ENCODE measurements at regions not wholly inside any gene's neighbourhood (a gene's known extent, or its start where the extent isn't known, plus 50 kb on each side); places are given as distances from the start of the nearest gene placed in this dataset.

DNA sequence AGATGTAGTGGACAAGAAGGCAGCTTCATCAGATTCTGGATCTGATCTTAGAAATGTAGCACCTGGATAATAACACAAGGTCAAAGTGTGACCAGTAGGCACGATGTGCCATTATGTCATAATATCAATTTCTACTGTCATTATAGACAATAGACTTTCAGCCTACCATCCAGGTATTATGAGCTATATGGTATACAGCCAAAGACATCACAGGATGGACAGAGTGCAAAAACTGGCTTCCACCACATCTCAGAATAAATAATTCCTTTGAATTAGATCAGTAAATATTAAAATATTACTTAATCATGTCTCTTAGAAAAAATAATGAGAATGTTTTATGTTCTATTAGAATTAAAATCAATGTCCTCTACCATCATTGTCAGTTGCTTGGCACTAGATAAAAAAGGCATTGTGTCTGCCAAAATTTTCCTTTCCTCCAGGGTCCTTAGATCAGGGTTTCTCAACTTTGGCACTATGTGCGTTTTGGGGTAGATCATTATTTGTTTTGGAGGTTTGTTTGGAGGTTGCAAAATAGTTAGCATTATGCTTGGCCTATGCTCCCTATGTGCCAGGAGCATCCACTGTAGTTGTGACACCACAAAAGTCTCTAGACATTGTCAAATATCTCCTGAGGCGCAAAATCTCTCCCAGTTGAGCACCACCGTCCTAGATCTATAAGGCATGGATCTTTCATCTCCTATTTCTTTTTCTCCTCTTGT, 86.7 kb upstream of the NRIP1 start:
- no peak for DNase-seq (ENCODE audit: low spot score)

DNA sequence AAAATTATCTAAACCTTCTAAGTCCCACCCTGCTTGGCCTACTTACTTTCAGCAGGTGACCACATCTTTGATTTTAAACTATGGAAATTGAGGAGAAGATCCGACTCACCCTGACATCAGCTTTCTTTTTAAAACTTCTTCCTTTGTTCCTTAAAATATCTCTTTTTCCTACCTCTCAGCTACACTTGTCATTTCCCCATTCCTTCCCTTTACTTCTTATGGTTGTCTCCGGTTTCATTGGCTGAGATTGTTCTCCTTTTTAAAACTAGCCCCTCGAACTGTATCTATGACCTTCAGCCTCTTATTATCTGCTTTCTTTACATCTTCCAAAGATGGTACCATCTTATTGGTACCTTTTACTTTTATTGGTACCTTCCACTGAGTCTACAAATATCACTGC, 87.8 kb upstream of the NRIP1 start:
- DNase-seq (ENCODE audit: low spot score): no peak

DNA sequence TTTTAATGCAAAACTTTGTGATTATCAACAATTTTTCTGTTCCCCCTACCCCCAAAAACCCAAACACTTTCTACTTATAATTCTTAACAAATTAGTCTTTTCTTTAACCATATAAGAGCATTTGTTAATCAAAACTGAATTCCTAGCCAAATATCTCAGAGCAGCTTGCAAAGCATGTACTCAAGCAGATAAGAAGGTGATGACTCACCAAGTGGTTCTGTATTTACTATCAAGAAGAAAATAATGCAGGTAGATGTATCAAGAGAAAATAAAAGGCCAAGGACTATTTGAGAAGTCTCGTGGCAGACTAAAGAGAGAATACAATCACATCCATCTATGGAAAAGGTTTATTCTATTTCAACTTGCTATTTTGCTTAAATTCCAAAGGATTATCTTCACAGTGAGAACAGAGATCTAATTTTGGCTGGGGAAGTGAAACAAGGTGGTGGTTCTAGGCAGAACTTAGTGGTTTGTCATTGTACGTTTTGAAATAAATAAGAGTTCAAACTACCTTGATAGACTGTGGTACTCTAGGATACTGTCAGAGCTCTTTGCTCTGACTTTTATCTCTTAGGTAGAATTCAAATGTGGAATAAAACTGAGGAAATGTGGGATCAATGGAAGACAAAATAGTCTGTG, 94.7 kb upstream of the NRIP1 start:
- no peak for DNase-seq (ENCODE audit: low spot score)

DNA sequence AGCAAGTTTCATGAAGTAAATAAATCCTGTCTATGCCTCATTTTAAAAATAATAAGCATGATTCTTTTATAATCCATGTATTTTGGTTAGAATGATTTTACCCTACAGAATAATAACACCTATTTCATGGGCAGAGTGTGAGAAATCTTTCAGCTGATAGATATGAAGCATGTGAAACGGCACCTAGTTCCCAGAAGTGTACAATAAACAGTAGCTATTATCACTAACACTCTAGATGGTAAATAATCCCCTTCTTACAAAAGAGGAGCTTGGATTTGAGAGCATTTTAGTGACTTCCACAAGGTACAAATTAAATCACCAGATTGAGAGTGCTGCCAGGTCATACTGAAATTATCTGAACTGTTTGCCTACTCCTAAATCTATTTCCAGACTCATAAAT, 95.3 kb upstream of the NRIP1 start:
- DNase-seq (ENCODE audit: low spot score): no peak

DNA sequence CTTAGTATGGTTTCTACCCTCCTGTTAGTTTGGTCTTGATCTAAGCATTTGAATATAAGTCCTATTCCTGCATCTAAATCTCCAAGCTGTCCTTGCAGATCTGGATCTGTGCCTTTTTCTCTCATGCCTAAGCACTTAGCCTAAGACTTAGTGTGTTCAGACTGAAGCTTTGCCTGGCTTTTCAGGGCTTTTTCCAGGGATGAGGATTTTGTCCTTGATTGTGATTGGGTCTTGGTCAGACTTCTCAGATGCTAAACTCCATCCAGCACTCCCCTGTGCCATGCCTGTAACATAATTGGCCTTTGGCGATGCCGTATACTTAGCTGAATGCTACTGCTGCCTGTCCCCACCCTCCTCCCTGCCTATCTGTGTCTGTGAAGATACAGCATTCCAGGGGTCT, 98.1 kb upstream of the NRIP1 start:
- DNase-seq (ENCODE audit: low spot score): no peak

DNA sequence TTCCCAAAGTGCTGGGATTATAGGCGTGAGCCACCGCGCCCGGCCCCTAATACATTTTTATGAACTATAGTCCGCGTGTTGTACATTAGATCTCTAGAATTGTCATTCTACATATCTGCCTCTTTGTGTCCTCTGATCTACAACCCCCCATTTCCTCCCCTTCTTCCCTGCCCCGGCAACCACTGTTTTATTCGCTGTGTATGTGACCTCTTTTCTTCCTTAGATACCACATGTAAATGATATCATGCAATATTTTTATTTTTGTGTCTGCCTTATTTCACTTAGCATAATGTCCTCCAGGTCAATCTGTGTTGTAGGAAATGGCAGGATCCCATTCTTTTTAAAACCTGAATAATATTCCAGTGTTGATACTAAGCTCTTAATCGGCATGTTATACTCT, 99.5 kb upstream of the NRIP1 start:
- no peak for DNase-seq (ENCODE audit: low spot score)

DNA sequence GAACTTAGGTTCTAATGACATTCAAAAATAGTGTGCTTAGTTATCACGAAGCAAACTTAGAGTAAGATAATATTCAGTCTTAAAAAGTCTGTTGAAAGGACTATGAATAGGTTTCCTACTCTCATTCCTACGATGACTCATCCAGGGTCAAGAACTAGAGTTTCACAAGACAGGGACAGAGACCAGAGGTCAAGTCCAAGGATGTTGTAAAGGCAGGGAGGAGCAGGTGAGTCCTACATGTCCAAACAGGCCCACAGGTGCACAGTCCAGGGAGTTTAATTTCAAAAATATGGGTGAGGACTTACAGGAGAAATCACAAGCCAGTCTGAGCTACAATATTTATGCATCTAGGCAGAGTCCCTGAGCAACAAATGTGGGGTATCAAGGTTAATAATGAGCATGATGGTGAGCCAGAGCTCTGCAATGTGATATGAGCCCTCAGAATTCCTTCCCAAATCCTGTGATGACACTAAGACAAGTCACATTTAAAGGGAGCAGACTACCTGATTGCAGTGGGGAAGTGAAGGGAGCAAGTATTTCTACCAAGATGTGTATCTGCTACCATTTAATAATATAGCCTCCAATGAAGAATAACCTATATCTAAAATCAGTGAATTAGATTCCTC, 100.0 kb upstream of the NRIP1 start:
- DNase-seq (ENCODE audit: low spot score): peak; percentile 13

DNA sequence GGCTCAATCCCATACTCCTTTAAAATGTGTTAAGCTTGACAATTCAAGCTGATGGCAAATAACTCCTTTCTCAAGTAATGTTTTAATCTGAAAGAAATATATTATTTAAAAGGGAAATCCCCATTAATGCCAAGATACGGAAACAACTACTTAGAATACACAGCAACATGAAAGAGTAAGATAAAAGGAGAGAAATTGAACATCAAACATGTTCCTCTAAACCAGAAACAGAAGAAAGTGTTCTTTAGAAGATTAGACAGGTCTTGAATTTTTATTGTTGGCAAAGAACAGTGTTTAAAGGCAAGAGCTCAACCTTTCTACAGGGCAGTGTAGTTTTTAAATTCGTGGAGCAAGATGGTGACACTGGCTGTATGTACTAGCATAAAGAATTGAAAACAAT, 105.8 kb upstream of the NRIP1 start:
- DNase-seq (ENCODE audit: low spot score): no peak

DNA sequence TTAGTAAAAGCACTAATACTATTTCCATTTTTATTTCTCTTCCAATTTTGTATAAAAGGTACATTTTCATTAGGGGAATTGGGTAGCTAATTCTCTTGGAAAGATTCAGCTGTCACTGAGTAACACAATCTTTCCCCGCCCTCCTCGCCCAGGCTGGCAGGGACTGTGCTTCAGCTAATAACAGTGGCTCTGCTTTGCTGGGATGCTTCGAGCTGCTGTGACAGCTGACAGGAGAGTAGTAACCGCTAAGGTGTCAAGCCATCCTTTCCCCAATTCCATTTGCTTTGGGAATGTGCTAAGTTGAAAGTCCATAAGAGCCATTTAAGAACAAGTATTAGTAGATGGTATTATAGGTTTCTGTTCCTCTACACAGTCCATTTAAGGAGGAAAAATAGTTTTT, 106.7 kb upstream of the NRIP1 start:
- no peak for DNase-seq (ENCODE audit: low spot score)

DNA sequence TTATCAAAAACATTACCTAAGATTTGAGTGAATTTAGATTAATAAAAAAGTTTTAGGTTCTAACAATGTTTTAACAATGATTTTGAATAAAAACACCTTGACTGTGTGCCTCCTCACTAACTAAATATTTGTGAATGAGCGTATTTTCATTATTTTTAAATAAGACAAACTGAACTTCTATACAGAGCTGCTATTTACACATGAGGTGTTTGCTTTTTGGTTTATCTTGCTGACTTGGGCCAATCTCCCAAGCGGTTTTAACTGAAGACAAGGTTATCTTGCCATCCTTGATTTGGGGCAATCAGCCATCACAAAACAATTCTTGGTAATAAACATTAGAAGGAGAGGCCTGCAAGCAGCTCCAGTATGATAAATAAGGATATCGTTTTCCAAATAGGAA, 108.2 kb upstream of the NRIP1 start:
- DNase-seq (ENCODE audit: low spot score): no peak

DNA sequence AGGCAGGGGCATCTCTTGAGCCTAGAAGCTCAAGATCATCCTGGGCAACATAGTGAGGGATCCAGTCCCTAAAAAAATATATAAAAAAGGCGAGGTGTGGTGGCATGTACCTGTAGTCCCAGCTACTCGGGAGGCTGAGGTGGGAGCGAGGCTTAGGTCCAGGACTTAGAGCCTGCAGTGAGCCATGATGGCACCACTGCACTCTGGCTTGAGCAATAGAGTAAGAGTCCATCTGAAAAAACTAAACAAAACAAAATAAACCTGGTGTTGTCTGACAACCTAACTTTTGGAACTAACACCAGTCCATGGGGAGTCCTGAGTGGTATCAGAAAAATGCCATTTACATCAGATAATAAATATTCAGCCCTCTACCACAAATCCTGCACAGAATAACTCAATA, 110.1 kb upstream of the NRIP1 start:
- no peak for DNase-seq (ENCODE audit: low spot score)

DNA sequence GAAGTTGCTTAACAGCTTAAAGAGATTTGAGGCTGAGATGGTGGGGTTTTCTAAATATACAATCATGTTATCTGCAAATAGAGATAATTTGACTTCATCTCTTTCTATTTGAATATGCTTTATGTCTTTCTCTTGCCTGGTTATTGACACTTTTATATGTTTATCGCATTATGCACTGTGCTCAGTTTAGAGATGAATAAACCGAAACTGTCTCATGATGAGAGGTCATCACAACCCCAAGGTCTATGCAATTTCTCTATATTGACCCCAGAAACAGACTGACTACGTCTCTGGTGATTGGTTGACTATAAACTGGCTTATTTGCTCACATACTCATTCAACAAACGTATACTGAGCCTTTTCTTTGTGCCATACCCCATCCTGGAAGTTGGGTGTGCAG, 117.9 kb upstream of the NRIP1 start:
- no peak for DNase-seq (ENCODE audit: low spot score)

DNA sequence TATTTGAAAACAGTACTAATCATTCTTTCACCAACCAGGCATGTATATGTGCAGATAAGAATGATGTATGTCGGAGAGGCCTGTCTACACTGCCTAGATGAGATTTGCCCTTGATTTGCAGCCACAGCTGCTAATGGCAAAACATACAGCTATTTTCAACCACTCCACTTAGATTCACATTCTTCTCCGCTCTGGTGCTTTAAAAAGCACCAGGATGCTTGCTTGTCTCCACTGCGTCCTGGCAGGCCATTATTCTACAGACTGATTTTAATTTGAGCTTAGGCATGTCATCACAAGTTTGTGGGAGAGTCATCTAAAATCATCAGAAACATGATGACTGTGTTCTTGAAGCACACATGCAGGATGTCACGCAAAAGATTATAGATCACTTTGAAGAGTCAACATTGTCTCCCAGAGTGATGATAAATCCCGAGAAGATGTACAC, 119.0 kb upstream of the NRIP1 start:
- DNase-seq (ENCODE audit: low spot score): no peak

DNA sequence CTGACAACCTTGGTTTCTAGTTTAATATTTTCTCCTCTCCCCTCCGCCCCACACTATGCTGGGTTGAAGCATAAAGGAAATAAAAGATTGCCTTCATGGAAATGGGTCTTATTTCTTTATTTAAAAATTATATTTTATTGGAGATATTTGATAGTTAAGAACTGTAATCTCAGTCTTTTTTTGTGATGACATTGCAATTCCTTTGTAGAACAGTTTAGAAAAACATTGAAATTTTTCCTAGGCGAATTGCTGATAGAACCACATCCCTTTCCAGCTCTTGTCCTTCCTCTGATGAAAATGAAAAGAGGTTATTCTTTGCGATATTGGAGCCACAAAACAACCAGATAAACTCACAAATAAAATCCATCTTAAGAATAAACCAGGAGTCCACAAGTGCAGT, 125.6 kb upstream of the NRIP1 start:
- DNase-seq (ENCODE audit: low spot score): no peak

DNA sequence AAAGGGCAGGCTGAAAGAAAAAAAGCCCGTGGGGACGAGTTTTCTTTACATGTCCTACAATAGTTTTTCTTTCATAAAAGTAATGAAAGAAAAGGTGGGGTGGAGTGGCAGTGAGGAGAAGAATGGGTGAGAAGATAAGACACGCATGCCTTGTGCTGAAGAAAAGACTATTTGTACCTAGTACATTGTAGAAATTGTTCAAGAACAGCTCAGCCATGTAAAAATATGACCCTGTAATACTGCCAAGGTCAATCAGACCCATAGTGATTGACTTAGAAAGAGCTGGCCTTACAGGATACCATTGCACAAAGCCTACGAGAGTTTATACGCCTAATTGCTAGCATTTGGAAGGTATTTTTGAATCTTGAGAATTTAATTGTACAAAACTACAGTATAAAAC, 126.0 kb upstream of the NRIP1 start:
- no peak for DNase-seq (ENCODE audit: low spot score)

DNA sequence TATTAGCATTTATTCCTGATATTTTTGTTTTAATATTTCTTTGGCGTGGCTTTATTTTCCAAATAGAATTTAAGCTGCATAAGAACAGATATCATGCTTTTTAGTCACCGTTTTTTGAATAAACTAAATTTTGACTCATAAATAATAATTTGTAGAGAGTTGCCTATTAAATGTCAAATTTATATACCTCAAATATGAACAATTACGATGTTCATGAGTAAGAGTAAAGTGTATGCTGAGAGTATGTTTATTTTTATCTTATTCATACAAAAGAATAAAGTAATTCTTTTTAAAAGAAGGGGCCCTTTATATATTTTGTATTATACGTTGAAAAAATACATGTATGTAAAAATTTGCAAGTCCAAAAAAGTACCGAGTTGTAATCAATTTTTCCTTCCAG, 126.5 kb upstream of the NRIP1 start:
- no peak for DNase-seq (ENCODE audit: low spot score)

DNA sequence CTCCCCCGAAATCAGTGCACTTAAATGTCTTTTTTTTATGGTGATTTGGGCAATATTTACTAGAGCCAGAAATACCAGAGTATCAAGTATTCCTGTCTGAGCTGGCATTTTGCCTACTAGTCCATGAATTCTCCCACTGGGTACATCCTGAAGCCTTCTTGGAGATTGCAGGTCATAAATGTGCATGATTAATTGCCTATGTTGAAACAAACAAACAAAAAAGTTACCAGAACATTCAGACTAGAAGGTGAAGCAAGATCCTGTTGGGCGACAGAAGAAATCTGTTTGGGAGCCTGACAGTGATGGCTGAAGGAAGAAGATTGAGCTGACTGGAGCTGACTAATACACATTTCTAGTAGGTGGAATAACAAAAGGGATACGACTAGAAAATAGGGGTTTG, 127.4 kb upstream of the NRIP1 start:
- no peak for DNase-seq (ENCODE audit: low spot score)

DNA sequence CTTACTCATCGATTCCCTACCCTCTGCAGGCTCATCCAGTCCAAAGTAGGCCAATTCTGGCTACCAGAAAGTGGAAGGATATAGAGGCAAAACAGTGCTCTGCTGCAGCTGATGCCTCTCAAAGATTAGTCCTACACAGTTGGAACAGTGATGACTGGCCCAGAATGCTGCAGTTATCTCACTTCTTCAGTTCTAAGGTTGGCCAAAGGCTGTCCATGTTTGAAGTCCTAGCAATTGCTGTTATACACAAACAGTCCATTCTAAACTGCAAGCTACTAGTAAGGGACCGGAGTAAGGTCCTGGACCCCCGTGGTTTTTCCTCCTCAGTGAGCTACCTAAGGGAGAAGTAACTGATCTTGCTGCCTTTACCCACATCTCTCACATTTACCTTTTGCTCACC, 129.1 kb upstream of the NRIP1 start:
- no peak for DNase-seq (ENCODE audit: low spot score)

DNA sequence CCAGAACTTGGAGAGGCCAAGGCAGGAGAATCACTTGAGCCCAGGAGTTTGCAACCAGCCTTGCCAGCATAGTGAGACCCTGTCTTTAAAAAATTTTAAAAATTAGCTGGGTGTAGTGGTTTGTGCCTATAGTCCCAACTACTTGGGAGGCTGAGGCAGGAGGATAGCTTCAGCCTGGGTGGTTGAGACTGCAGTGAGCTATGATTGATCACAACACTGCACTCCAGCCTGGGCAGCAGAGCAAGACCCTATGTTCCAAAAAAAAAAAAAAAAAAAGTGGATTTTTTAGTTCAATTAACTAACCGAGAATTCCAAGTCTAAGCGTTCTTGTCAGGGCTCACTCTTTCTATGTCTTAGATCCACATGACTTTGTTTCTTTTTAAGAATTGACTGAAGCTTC, 130.3 kb upstream of the NRIP1 start:
- no peak for DNase-seq (ENCODE audit: low spot score)

DNA sequence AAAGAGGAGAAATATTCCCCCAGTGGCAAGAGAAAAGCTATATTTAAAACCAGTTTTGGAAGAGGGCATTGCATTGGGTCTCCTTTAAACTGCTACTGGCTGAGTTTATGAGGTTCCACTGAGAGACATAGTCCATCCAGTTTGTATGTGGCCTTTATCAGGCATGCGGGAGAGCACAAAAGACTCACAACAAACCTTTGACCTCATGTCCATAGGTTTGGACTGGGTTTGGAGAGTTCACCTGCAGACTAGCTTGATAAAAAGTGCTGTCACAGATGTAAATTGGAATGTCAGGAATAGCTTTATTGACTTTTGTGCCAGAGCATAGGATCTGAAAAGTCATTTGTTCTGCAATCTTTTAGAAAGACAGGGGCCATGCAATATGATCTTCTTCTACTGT, 131.0 kb upstream of the NRIP1 start:
- DNase-seq (ENCODE audit: low spot score): no peak

DNA sequence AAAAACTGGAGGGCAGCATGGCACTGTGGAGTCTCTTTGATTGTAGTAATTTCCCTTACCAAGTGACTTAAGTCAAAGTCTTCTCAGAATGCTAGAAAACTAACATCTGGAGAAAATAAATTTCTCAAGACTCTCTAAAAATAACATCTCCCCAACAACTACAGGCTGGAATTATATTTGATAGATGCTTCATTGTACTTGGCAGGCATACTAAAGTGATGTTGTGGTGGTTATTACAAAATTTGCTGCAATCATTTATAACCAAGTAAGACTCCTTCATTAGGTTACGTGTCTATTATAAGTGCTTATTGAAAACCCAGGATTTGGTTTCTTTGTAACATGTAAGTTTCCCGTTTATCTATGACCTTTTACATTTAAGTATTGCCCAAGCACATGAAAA, 132.9 kb upstream of the NRIP1 start:
- no peak for DNase-seq (ENCODE audit: low spot score)

DNA sequence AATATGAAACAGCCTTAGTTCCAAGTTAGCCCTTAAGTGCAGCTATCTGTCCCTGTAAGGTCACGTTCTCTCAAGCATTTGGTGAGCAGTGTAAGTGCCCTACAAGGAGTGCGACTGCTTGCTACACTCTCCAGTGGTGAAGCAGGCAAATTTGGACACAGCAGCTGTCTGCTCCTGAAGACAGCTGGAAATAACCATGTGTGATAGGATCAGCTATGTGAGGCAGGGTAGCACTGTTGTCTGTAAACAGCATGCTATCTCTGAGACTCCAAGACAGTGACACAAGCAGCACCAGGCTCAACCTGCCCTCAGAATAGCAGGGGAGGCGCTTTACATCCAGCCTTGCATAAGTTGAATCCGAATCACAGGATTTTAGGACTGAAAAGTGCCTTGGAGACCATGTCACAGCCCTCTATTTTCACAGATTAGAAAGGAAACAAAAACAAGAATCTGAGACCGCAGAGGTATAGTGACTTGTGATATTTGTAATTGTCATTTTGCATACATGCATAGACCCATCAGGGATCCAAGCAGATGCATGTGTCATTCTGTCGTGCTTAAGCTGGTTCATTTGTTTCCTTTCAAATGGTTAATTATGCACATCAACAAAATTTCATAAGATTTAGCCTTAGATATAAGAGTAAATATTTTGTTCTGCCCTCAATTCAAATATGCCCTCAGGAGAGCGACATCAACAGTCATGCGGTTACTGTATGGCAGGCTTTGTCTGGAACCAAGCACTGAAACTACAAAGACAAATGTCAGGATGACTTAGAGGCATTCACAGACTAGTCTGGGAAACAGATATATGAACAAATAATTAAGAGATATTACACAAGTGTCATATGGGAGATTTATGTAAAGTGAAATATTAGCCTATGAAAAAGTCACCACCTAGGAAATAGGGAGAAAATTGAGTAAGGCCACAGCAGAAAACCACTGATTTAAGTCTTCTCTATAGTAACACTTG, 134.9 kb upstream of the NRIP1 start:
- DNase-seq (ENCODE audit: low spot score): no peak
